Muscle of back (tissue), 3 donors: ENCODE measurements at regions not wholly inside any gene's neighbourhood (a gene's known extent, or its start where the extent isn't known, plus 50 kb on each side); places are given as distances from the start of the nearest gene placed in this dataset.

Experiments used
- DNase-seq, 3 donors: peaks; one replicate each; pipeline versions ENCODE4 v3.0.0 to v3.0.0-alpha.2; 2013

GRCh38 chr6:10305790-10306415 lies 109.0 kb downstream of the TFAP2A start:
- DNase-seq: no peak

GRCh38 chr6:10303608-10304506 lies 111.0 kb downstream of the TFAP2A start:
- DNase-seq: no peak

- no peak for DNase-seq
These were observed 112.2 kb downstream of the TFAP2A start for GRCh38 chr6:10302566-10303235.

- no peak for DNase-seq
These were observed 114.8 kb downstream of the TFAP2A start for GRCh38 chr6:10300071-10300470.

- DNase-seq: no peak
These were observed 117.0 kb downstream of the TFAP2A start for GRCh38 chr6:10297832-10298231.

- DNase-seq: peak; percentile 13 to 70 (median 67)
These were observed 136.1 kb downstream of the TFAP2A start for GRCh38 chr6:10278746-10279145.

- no peak for DNase-seq
These were observed 138.1 kb downstream of the TFAP2A start for GRCh38 chr6:10276660-10277287.

- DNase-seq: no peak
These were observed 138.8 kb downstream of the TFAP2A start for GRCh38 chr6:10276106-10276505.

GRCh38 chr6:10272591-10272990 lies 142.3 kb downstream of the TFAP2A start:
- DNase-seq: no peak

GRCh38 chr6:10271982-10272381 lies 142.9 kb downstream of the TFAP2A start:
- DNase-seq: no peak

- no peak for DNase-seq
These were observed 144.9 kb downstream of the TFAP2A start for GRCh38 chr6:10269814-10270472.

GRCh38 chr6:10268611-10269310 lies 146.1 kb downstream of the TFAP2A start:
- peak in 1 of 3 donors; percentile 25 for DNase-seq

GRCh38 chr6:10268111-10268510 lies 146.8 kb downstream of the TFAP2A start:
- no peak for DNase-seq

- DNase-seq: no peak
These were observed 148.4 kb downstream of the TFAP2A start for GRCh38 chr6:10266462-10266861.

GRCh38 chr6:10266061-10266460 lies 148.8 kb downstream of the TFAP2A start:
- no peak for DNase-seq

- no peak for DNase-seq
These were observed 152.4 kb downstream of the TFAP2A start for GRCh38 chr6:10262505-10262904.

GRCh38 chr6:10259671-10260070 lies 155.2 kb downstream of the TFAP2A start:
- DNase-seq: peak in 2 of 3 donors; percentile 22 to 51

- DNase-seq: no peak
These were observed 156.5 kb downstream of the TFAP2A start for GRCh38 chr6:10258341-10258740.

GRCh38 chr6:10256113-10256690 lies 158.7 kb downstream of the TFAP2A start:
- DNase-seq: no peak

- DNase-seq: no peak
These were observed 164.1 kb downstream of the TFAP2A start for GRCh38 chr6:10250655-10251220.
